Endodermal cell (in vitro differentiated cells): ENCODE measurements at regions not wholly inside any gene's neighbourhood (a gene's known extent, or its start where the extent isn't known, plus 50 kb on each side); places are given as distances from the start of the nearest gene placed in this dataset.

Experiments used
- DNase-seq: peaks from one replicate; pipeline ENCODE4 v3.0.0-alpha.2; 2017
- H3K27ac ChIP-seq: 2 replicates; pipeline ENCODE4 v1.5.1; 2013; ENCODE audit warnings: mild to moderate bottlenecking, low read depth, low read length, moderate library complexity
- H3K27me3 ChIP-seq: 2 replicates; pipeline ENCODE4 v1.6.1; 2013; ENCODE audit warnings: mild to moderate bottlenecking, low read length, moderate library complexity; ENCODE audit not compliant: insufficient read depth, control insufficient read depth, poor library complexity, severe bottlenecking
- H3K36me3 ChIP-seq: 2 replicates; pipeline ENCODE4 v1.7.0; 2013; ENCODE audit warnings: mild to moderate bottlenecking, low read length, moderate library complexity; ENCODE audit not compliant: control insufficient read depth, insufficient read depth
- H3K4me1 ChIP-seq: one replicate; pipeline ENCODE4 v1.7.0; 2013; ENCODE audit warnings: low read length; ENCODE audit not compliant: control insufficient read depth, insufficient read depth
- H3K4me3 ChIP-seq: 2 replicates; pipeline ENCODE4 v1.5.1; 2013; ENCODE audit warnings: mild to moderate bottlenecking, low read length, moderate library complexity
- H3K9ac ChIP-seq: 2 replicates; pipeline ENCODE4 v1.6.1; 2013; ENCODE audit warnings: mild to moderate bottlenecking, low read length, moderate library complexity; ENCODE audit not compliant: poor library complexity, severe bottlenecking; ENCODE audit errors: extremely low read depth
- H3K9me3 ChIP-seq: 2 replicates; pipeline ENCODE4 v1.6.1; 2013; ENCODE audit warnings: mild to moderate bottlenecking, low read length, moderate library complexity; ENCODE audit not compliant: control insufficient read depth
- H3K27ac Mint-ChIP-seq: 2 replicates; pipeline ENCODE4 v1.8.0; 2020; ENCODE audit warnings: mixed read lengths
- H3K27me3 Mint-ChIP-seq: 2 replicates; pipeline ENCODE4 v1.8.0; 2021; ENCODE audit warnings: mild to moderate bottlenecking, mixed read lengths; ENCODE audit not compliant: insufficient read depth
- H3K36me3 Mint-ChIP-seq: 2 replicates; pipeline ENCODE4 v1.8.0; 2020; ENCODE audit warnings: low read depth, mixed read lengths
- H3K4me1 Mint-ChIP-seq: 2 replicates; pipeline ENCODE4 v1.8.0; 2020; ENCODE audit warnings: mixed read lengths
- H3K4me3 Mint-ChIP-seq: 2 replicates; pipeline ENCODE4 v1.8.0; 2020; ENCODE audit warnings: mild to moderate bottlenecking, moderate library complexity, mixed read lengths
- H3K9me3 Mint-ChIP-seq: 2 replicates; pipeline ENCODE4 v1.8.0; 2020; ENCODE audit warnings: mild to moderate bottlenecking, mixed read lengths
- WGBS, 2 experiments: methylation state at CpG; one replicate each; pipeline versions ENCODE4 v1.1.5 to v1.1.7; 2013; ENCODE audit warnings: missing lambda C conversion rate in 2 of 2, mixed read lengths in 1 of 2; ENCODE audit not compliant: insufficient coverage in 1 of 2, insufficient read length in 1 of 2; 5-methylcytosine and 5-hydroxymethylcytosine counted together
- TF ChIP-seq, protein P1 (sequence below): fragments of 200-600 bp; sonication (generic); conservative IDR thresholded peaks from 2 replicates; pipeline ENCODE4 v1.5.0; 2021; ENCODE audit warnings: antibody characterized with exemption, mild to moderate bottlenecking

DNA sequence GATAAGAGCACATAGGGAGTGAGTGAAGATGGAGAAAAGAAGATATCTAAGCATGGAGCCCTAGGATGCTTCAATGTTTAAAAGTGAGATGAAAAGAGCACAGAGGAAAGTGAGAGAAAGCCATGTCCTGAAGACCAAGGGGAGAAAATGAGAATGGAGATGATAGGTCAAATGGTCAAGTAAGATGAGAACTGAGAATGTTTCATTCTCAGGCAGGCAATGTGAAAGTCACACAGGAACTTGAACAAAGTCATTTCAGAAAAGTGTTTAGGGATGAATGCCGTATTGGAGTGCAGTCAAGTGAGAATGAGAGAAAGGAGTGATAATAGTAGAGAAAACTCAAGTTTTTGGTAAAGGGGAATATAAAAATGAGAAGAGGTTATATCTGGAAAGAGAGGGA lies 148.7 kb upstream of the PTCHD1 start:
- no peaks in the 10 kb centered on the region for H3K9me3 ChIP-seq
- TF ChIP-seq, protein P1, sequence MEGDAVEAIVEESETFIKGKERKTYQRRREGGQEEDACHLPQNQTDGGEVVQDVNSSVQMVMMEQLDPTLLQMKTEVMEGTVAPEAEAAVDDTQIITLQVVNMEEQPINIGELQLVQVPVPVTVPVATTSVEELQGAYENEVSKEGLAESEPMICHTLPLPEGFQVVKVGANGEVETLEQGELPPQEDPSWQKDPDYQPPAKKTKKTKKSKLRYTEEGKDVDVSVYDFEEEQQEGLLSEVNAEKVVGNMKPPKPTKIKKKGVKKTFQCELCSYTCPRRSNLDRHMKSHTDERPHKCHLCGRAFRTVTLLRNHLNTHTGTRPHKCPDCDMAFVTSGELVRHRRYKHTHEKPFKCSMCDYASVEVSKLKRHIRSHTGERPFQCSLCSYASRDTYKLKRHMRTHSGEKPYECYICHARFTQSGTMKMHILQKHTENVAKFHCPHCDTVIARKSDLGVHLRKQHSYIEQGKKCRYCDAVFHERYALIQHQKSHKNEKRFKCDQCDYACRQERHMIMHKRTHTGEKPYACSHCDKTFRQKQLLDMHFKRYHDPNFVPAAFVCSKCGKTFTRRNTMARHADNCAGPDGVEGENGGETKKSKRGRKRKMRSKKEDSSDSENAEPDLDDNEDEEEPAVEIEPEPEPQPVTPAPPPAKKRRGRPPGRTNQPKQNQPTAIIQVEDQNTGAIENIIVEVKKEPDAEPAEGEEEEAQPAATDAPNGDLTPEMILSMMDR: no peak
- H3K9ac ChIP-seq: no peak overlapping the region
- H3K36me3 Mint-ChIP-seq: no peaks in the 10 kb centered on the region
- no peaks in the 10 kb centered on the region for H3K4me1 Mint-ChIP-seq
- H3K36me3 ChIP-seq: no peaks in the 10 kb centered on the region
- no peaks in the 10 kb centered on the region for H3K4me1 ChIP-seq
- no peak for DNase-seq
- peaks cover 3% of the 10 kb centered on the region for H3K9me3 Mint-ChIP-seq
- WGBS, 2 experiments: 88 to 94% methylated on average over 1 of the region's 1 CpG
- H3K4me3 Mint-ChIP-seq: no peak overlapping the region
- H3K27ac ChIP-seq: no peak overlapping the region
- H3K27ac Mint-ChIP-seq: no peak overlapping the region
- H3K4me3 ChIP-seq: no peak overlapping the region
- H3K27me3 ChIP-seq: no peaks in the 10 kb centered on the region
- H3K27me3 Mint-ChIP-seq: no peaks in the 10 kb centered on the region

DNA sequence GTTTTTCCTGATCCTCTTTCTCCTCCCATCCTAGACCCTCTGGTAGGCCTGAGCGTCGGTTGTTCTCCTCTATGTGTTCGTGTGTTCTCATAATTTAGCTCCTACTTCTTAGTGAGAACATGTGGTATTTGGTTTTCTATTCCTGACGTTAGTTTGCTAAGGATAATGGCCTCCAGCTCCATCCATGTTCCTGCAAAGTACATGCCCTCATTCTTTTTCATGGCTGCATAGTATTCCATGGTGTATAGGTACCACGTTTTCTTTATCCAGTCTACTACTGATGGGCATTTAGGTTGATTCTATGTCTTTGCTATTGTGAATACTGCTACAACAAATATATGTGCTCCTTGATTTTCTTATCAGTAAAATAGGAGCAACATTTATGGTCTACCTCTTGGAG lies 146.8 kb upstream of the PTCHD1 start:
- H3K4me3 Mint-ChIP-seq: no peak overlapping the region
- Histone ChIP-seq H3K4me1 (no peaks in the 10 kb centered on the region), H3K4me3 (no peak overlapping the region), H3K36me3 (no peaks in the 10 kb centered on the region), H3K27ac (no peak overlapping the region), H3K9ac (no peak overlapping the region), H3K9me3 (no peaks in the 10 kb centered on the region), H3K27me3 (no peaks in the 10 kb centered on the region)
- H3K9me3 Mint-ChIP-seq: peaks cover 3% of the 10 kb centered on the region
- TF ChIP-seq, protein P1: no peak
- H3K4me1 Mint-ChIP-seq: no peaks in the 10 kb centered on the region
- no peak overlapping the region for H3K27ac Mint-ChIP-seq
- H3K27me3 Mint-ChIP-seq: no peaks in the 10 kb centered on the region
- DNase-seq: no peak
- no peaks in the 10 kb centered on the region for H3K36me3 Mint-ChIP-seq
- WGBS, 2 experiments: 97% methylated on average over 4 of the region's 5 CpGs; no CpG with 5 or more reads in 1 of the 2 experiments

DNA sequence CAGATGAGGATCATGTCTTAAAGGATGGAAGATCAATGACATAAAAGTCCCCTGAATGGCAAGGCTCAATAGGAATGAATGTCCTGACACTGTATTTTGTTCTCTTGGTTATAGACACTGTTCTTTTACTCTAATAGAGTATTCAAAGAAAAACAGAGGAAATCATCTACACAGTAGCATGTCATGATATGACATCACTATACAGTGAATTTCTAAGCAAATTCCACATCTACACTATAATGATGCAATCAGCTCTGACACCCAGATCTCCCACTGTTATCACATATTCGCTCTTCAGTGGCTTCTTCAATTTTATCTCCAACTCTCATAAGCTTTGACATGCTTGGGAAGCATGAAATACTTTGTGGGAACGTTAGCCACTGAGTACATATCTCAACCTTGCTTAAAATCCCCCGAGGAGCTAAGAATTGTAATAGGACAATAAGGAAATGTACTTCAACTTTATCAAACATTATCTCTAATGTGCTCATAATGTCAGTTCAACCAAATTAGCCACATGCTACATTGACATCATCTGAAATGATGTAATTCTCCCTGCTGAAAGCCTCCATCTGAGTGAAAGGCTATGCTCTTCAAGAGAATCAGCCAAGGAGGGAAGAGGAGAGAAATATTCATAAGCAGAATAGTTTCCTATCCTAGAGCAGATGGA lies 139.6 kb upstream of the PTCHD1 start:
- no peak overlapping the region for H3K4me3 ChIP-seq
- no peaks in the 10 kb centered on the region for H3K36me3 Mint-ChIP-seq
- WGBS, 2 experiments: 92% methylated on average over 1 of the region's 3 CpGs; no CpG with 5 or more reads in 1 of the 2 experiments

More for the DNA sequence above, 139.6 kb upstream of the PTCHD1 start:
- no peak overlapping the region for H3K27ac Mint-ChIP-seq
- H3K4me1 Mint-ChIP-seq: peaks cover 6% of the 10 kb centered on the region
- H3K9ac ChIP-seq: no peak overlapping the region
- H3K27ac ChIP-seq: no peak overlapping the region
- no peak for DNase-seq
- H3K9me3 ChIP-seq: no peaks in the 10 kb centered on the region
- TF ChIP-seq, protein P1: no peak
- no peaks in the 10 kb centered on the region for H3K27me3 Mint-ChIP-seq
- H3K4me3 Mint-ChIP-seq: no peak overlapping the region
- no peaks in the 10 kb centered on the region for H3K36me3 ChIP-seq
- H3K4me1 ChIP-seq: no peaks in the 10 kb centered on the region
- no peaks in the 10 kb centered on the region for H3K9me3 Mint-ChIP-seq
- H3K27me3 ChIP-seq: no peaks in the 10 kb centered on the region
